ENCODE measurements at regions not wholly inside any gene's neighbourhood (a gene's known extent, or its start where the extent isn't known, plus 50 kb on each side); places are given as distances from the start of the nearest gene placed in this dataset.

- no peak for DNase-seq
Observed at GRCh38 chr12:106004289-106004688, 134.5 kb downstream of the NUAK1 start.

- no peak for DNase-seq
Observed at GRCh38 chr12:106006382-106006781, 132.4 kb downstream of the NUAK1 start.

GRCh38 chr12:106006940-106007339 lies 131.8 kb downstream of the NUAK1 start:
- DNase-seq, result no peak

- DNase-seq, result no peak
Observed at GRCh38 chr12:106010741-106011140, 128.0 kb downstream of the NUAK1 start.
